SK-N-SH treated with all-trans-retinoic acid at 6 μM for 48 hours (cell line): ENCODE measurements at regions not wholly inside any gene's neighbourhood (a gene's known extent, or its start where the extent isn't known, plus 50 kb on each side); places are given as distances from the start of the nearest gene placed in this dataset.
"Not testable (repeated sequence)": the region's sequence is repeated elsewhere in the genome, so short reads cannot be mapped to it uniquely, and the experiment has no call there.

Experiments
- ATAC-seq: fragments of 200-7000 bp; cut with Tn5 transposase; 3 replicates; pipeline ENCODE4 v1.9.1; 2020; ENCODE audit warnings: mild to moderate bottlenecking, moderate library complexity
- BACH2 ChIP-seq: fragments of 250-450 bp; sonication (Bioruptor Pico); IDR thresholded peaks from 2 replicates; pipeline ENCODE4 v1.9.0; 2021; ENCODE audit warnings: mild to moderate bottlenecking, borderline replicate concordance
- CSDC2 ChIP-seq: fragments of 250-450 bp; sonication (Bioruptor Pico); IDR thresholded peaks from 2 replicates; pipeline ENCODE4 v1.5.0; 2020; ENCODE audit warnings: mild to moderate bottlenecking, moderate library complexity
- ESRRG ChIP-seq: fragments of 250-450 bp; sonication (Bioruptor Pico); IDR thresholded peaks from 2 replicates; pipeline ENCODE4 v1.6.1; 2021; ENCODE audit warnings: mild to moderate bottlenecking
- GLIS3 ChIP-seq: fragments of 250-450 bp; sonication (Bioruptor Pico); IDR thresholded peaks from 2 replicates; pipeline ENCODE4 v1.5.0; 2020; ENCODE audit warnings: mild to moderate bottlenecking, moderate library complexity
- ISL1 ChIP-seq: fragments of 250-450 bp; sonication (Bioruptor Pico); IDR thresholded peaks from 2 replicates; pipeline ENCODE4 v2.1.2; 2022; ENCODE audit warnings: mild to moderate bottlenecking, moderate library complexity
- OSR1 ChIP-seq: fragments of 250-450 bp; sonication (Bioruptor Pico); IDR thresholded peaks from 2 replicates; pipeline ENCODE4 v1.8.0; 2022; ENCODE audit warnings: moderate library complexity, mild to moderate bottlenecking, inconsistent platforms
- PPARA ChIP-seq: fragments of 250-450 bp; sonication (Bioruptor Pico); IDR thresholded peaks from 2 replicates; pipeline ENCODE4 v1.5.0; 2020; ENCODE audit warnings: mild to moderate bottlenecking, borderline replicate concordance
- RARB ChIP-seq: fragments of 250-450 bp; sonication (Bioruptor Pico); IDR thresholded peaks from 2 replicates; pipeline ENCODE4 v1.8.0; 2021; ENCODE audit warnings: mild to moderate bottlenecking, moderate library complexity
- SNAI2 ChIP-seq: fragments of 250-450 bp; sonication (Bioruptor Pico); IDR thresholded peaks from 2 replicates; pipeline ENCODE4 v1.5.0; 2020; ENCODE audit warnings: mild to moderate bottlenecking, moderate library complexity
- TCF4 ChIP-seq: fragments of 250-450 bp; sonication (Bioruptor Pico); IDR thresholded peaks from 2 replicates; pipeline ENCODE4 v1.8.0; 2021; ENCODE audit warnings: mild to moderate bottlenecking, moderate library complexity, borderline replicate concordance
- TOX ChIP-seq: fragments of 250-450 bp; sonication (Bioruptor Pico); IDR thresholded peaks from 2 replicates; pipeline ENCODE4 v1.8.0; 2021; ENCODE audit warnings: mild to moderate bottlenecking, moderate library complexity, borderline replicate concordance
- ZC3H10 ChIP-seq: fragments of 250-450 bp; sonication (Bioruptor Pico); IDR thresholded peaks from 2 replicates; pipeline ENCODE4 v1.5.1; 2021; ENCODE audit warnings: mild to moderate bottlenecking, moderate library complexity
- ZFP3 ChIP-seq: fragments of 250-450 bp; sonication (Bioruptor Pico); IDR thresholded peaks from 2 replicates; pipeline ENCODE4 v1.5.0; 2020; ENCODE audit warnings: mild to moderate bottlenecking, moderate library complexity
- ZFP30 ChIP-seq: fragments of 450-650 bp; formaldehyde crosslinking; IDR thresholded peaks from 2 replicates; pipeline ENCODE4 v1.5.0; 2022; ENCODE audit warnings: mild to moderate bottlenecking, moderate library complexity
- ZNF565 ChIP-seq: fragments of 450-650 bp; formaldehyde crosslinking; conservative IDR thresholded peaks from 2 replicates; pipeline ENCODE4 v1.5.0; 2020; ENCODE audit warnings: low read depth, mild to moderate bottlenecking, moderate library complexity
- ZNF70 ChIP-seq: fragments of 450-650 bp; formaldehyde crosslinking; IDR thresholded peaks from 2 replicates; pipeline ENCODE4 v1.5.0; 2020; ENCODE audit warnings: mild to moderate bottlenecking, moderate library complexity
- ZNF8 ChIP-seq: fragments of 450-650 bp; formaldehyde crosslinking; IDR thresholded peaks from 2 replicates; pipeline ENCODE4 v1.5.0; 2020; ENCODE audit warnings: mild to moderate bottlenecking, moderate library complexity
- TF ChIP-seq, protein P1 (sequence below): fragments of 250-450 bp; sonication (Bioruptor Pico); IDR thresholded peaks from 2 replicates; pipeline ENCODE4 v1.5.1; 2020; ENCODE audit warnings: low read depth, mild to moderate bottlenecking, moderate library complexity
- TF ChIP-seq, protein P2 (sequence below): fragments of 250-450 bp; sonication (Bioruptor Pico); IDR thresholded peaks from 2 replicates; pipeline ENCODE4 v1.5.1; 2021; ENCODE audit warnings: mild to moderate bottlenecking, moderate library complexity
- TF ChIP-seq, protein P3 (sequence below): fragments of 250-450 bp; sonication (Bioruptor Pico); IDR thresholded peaks from 2 replicates; pipeline ENCODE4 v1.8.0; 2020; ENCODE audit warnings: mild to moderate bottlenecking, moderate library complexity, borderline replicate concordance
- TF ChIP-seq, protein P4 (sequence below): fragments of 250-450 bp; sonication (Bioruptor Pico); IDR thresholded peaks from 2 replicates; pipeline ENCODE4 v1.5.0; 2020; ENCODE audit warnings: mild to moderate bottlenecking, moderate library complexity

DNA sequence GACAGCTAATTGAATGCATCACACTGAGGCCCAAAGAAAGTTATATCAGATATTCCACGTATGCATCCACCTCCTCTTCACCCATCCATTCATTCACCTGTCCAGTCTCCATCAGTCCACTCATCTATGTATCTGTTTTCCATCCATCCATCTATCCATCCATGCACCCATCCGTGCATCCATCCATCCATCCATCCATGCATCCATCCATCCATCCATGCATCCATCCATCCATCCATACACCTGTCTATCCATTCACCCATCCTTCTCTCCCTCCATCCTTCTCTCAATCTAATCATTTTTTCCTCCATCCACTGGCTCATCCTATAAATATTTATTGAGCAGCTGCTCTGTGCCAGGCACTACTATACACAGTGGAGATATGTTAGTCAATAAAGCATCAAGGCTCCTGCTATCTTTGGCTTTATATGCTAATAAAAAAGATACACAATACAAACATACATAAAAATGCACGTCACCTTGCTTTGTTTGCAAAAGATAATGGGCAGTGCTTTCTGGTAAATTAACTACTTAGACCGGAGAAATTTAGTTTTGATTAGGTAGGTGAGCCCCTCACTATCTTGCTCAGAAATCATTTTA is 442.0 kb upstream of the KLF6 start:
- TF ChIP-seq TOX (CRISPR knock-in tag) (no peak), PPARA (no peak)
- ATAC-seq, result no peak

DNA sequence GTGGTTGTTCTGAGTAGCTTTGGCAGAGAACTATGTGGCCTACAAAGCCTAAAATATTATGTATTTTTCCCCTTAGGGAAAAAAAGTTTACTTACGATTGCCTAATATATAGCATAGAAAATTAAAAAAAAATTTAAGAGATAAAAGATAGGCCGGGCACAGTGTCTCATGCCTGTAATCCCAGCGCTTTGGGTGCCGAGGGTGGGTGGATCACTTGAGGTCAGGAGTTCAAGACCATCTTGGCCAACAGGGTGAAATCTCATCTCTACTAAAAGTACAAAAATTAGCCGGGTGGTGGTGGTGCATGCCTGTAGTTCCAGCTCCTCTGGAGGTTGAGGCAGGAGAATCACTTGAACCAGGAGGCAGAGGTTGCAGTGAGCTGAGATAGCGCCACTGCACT is 439.2 kb upstream of the KLF6 start:
- TF ChIP-seq, protein P1, sequence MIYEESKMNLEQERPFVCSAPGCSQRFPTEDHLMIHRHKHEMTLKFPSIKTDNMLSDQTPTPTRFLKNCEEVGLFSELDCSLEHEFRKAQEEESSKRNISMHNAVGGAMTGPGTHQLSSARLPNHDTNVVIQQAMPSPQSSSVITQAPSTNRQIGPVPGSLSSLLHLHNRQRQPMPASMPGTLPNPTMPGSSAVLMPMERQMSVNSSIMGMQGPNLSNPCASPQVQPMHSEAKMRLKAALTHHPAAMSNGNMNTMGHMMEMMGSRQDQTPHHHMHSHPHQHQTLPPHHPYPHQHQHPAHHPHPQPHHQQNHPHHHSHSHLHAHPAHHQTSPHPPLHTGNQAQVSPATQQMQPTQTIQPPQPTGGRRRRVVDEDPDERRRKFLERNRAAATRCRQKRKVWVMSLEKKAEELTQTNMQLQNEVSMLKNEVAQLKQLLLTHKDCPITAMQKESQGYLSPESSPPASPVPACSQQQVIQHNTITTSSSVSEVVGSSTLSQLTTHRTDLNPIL, result no peak
- TF ChIP-seq GLIS3 (CRISPR knock-in tag) (no peak), RARB (no peak), TCF4 (CRISPR knock-in tag) (no peak), ZFP30 (CRISPR knock-in tag) (no peak), OSR1 (CRISPR knock-in tag) (no peak), ZNF8 (CRISPR knock-in tag) (no peak), TOX (CRISPR knock-in tag) (no peak), ZFP3 (CRISPR knock-in tag) (no peak), ZC3H10 (CRISPR knock-in tag) (no peak), ZNF565 (no peak), BACH2 (no peak)
- TF ChIP-seq, protein P2, sequence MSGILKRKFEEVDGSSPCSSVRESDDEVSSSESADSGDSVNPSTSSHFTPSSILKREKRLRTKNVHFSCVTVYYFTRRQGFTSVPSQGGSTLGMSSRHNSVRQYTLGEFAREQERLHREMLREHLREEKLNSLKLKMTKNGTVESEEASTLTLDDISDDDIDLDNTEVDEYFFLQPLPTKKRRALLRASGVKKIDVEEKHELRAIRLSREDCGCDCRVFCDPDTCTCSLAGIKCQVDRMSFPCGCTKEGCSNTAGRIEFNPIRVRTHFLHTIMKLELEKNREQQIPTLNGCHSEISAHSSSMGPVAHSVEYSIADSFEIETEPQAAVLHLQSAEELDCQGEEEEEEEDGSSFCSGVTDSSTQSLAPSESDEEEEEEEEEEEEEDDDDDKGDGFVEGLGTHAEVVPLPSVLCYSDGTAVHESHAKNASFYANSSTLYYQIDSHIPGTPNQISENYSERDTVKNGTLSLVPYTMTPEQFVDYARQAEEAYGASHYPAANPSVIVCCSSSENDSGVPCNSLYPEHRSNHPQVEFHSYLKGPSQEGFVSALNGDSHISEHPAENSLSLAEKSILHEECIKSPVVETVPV, result no peak
- TF ChIP-seq, protein P3, sequence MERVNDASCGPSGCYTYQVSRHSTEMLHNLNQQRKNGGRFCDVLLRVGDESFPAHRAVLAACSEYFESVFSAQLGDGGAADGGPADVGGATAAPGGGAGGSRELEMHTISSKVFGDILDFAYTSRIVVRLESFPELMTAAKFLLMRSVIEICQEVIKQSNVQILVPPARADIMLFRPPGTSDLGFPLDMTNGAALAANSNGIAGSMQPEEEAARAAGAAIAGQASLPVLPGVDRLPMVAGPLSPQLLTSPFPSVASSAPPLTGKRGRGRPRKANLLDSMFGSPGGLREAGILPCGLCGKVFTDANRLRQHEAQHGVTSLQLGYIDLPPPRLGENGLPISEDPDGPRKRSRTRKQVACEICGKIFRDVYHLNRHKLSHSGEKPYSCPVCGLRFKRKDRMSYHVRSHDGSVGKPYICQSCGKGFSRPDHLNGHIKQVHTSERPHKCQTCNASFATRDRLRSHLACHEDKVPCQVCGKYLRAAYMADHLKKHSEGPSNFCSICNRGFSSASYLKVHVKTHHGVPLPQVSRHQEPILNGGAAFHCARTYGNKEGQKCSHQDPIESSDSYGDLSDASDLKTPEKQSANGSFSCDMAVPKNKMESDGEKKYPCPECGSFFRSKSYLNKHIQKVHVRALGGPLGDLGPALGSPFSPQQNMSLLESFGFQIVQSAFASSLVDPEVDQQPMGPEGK, result no peak
- TF ChIP-seq, all 23 proteins: peak for 0
- no peak for ATAC-seq

DNA sequence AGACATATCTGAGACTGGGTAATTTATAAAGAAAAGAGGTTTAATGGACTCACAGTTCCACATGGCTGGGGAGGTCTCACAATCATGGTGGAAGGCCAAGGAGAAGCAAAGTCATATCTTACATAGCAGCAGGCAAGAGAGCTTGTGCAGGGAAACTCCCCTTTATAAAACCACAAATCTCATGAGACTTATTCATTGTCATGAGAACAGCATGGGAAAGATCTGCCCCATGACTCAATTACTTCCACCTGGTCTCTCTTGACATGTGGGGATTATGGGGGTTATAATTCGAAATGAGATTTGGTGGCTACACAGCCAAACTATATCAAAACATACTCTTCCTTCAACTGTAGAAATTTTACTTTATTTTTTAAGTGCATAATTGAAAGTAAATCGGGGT is 436.3 kb upstream of the KLF6 start:
- ATAC-seq, result not testable (repeated sequence)

DNA sequence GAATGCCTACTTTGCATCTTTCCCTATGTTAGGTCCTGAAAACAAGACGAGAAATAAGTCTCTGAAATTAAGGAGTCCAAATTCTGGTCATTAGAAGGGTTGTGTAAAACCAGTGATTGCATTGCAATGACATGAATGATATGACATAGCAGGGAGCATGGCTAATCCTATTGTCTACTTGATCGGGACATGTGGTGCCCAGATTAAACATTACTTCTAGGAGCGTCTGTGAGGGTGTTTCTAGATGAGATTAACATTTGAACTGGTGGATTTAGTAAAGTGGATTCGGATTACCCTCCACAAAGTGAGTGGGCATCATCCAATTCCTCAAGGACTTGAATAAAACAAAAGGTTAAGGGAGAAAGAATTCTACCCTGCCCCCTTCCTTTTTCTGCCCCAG is 434.9 kb upstream of the KLF6 start:
- TF ChIP-seq SNAI2, result no peak
- TF ChIP-seq, protein P1, result no peak
- TF ChIP-seq, all 23 proteins: peak for 0
- no peak for ATAC-seq

DNA sequence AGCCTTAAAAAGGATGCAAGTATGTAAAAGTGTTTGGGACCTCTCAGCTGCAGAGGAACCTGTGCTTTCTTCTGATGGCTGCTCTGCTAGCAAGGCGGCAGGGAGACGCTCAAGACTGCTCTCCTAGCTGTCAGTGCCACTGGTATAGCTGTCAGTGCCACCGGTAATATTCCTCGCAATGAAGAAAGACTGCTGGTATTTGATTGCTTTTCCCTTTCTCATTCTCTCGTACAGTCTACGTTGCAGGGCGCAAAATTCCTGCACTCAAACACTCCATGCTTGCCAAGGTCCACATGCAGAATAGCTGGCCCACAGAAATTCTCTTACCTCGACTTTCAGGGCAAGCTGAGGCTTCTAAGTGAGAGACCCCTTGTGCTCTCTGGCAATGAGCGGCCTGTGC is 432.6 kb upstream of the KLF6 start:
- no peak for TF ChIP-seq ZFP3 (CRISPR knock-in tag)
- no peak for TF ChIP-seq ISL1 (CRISPR knock-in tag)
- no peak for TF ChIP-seq ESRRG (CRISPR knock-in tag)
- TF ChIP-seq, protein P3, result no peak
- TF ChIP-seq PPARA, result no peak
- TF ChIP-seq, protein P2, result no peak
- TF ChIP-seq CSDC2 (CRISPR knock-in tag), result no peak
- no peak for TF ChIP-seq ZNF70 (CRISPR knock-in tag)
- TF ChIP-seq RARB, result no peak
- TF ChIP-seq, protein P4, sequence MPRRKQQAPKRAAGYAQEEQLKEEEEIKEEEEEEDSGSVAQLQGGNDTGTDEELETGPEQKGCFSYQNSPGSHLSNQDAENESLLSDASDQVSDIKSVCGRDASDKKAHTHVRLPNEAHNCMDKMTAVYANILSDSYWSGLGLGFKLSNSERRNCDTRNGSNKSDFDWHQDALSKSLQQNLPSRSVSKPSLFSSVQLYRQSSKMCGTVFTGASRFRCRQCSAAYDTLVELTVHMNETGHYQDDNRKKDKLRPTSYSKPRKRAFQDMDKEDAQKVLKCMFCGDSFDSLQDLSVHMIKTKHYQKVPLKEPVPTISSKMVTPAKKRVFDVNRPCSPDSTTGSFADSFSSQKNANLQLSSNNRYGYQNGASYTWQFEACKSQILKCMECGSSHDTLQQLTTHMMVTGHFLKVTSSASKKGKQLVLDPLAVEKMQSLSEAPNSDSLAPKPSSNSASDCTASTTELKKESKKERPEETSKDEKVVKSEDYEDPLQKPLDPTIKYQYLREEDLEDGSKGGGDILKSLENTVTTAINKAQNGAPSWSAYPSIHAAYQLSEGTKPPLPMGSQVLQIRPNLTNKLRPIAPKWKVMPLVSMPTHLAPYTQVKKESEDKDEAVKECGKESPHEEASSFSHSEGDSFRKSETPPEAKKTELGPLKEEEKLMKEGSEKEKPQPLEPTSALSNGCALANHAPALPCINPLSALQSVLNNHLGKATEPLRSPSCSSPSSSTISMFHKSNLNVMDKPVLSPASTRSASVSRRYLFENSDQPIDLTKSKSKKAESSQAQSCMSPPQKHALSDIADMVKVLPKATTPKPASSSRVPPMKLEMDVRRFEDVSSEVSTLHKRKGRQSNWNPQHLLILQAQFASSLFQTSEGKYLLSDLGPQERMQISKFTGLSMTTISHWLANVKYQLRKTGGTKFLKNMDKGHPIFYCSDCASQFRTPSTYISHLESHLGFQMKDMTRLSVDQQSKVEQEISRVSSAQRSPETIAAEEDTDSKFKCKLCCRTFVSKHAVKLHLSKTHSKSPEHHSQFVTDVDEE (CRISPR knock-in tag), result no peak
- no peak for TF ChIP-seq ZNF8 (CRISPR knock-in tag)
- no peak for TF ChIP-seq SNAI2
- TF ChIP-seq, all 23 proteins: peak for 0

More for the DNA sequence above, 432.6 kb upstream of the KLF6 start:
- ATAC-seq, result no peak
